Lower leg skin (tissue), 4 donors: ENCODE measurements at regions not wholly inside any gene's neighbourhood (a gene's known extent, or its start where the extent isn't known, plus 50 kb on each side); places are given as distances from the start of the nearest gene placed in this dataset.

Experiments
- DNase-seq, 2 donors: peaks; one replicate each; pipeline ENCODE4 v3.0.0-alpha.2; 2019; ENCODE audit warnings: low spot score in 2 of 2
- H3K4me3 ChIP-seq: fragments of 200-600 bp; sonication (generic); 2 replicates; pipeline ENCODE4 v1.5.1; 2017; ENCODE audit warnings: mild to moderate bottlenecking, low read depth; ENCODE audit not compliant: poor library complexity, severe bottlenecking
- CTCF ChIP-seq, 3 donors: fragments of 450-650 bp; IDR thresholded peaks; one replicate each; pipeline ENCODE4 v1.5.1; 2016; ENCODE audit warnings: antibody characterized with exemption in 3 of 3, mild to moderate bottlenecking in 3 of 3, moderate library complexity in 2 of 3
- POLR2A ChIP-seq, 2 donors: fragments of 450-650 bp; IDR thresholded peaks; one replicate each; pipeline ENCODE4 v1.6.1; 2016 to 2017; ENCODE audit warnings: antibody characterized with exemption in 2 of 2, mild to moderate bottlenecking in 1 of 2, moderate library complexity in 1 of 2
- WGBS, 2 donors: methylation state at CpG; one replicate each; pipeline ENCODE4 v1.1.5; 2018; 5-methylcytosine and 5-hydroxymethylcytosine counted together
- intact Hi-C: fragments of 100-400 bp; cut with DNase I; formaldehyde crosslinking; loops from one replicate; pipeline ENCODE4 v1.15.0; 2023; ENCODE audit warnings: low total_unique reads

GRCh38 chr15:88748651-88749050 is 54.6 kb upstream of the ACAN start:
- 66 to 68% methylated on average over 2 of the region's 2 CpGs for WGBS, 2 donors
- intact Hi-C loops = no loop called here
- no peak for TF ChIP-seq CTCF (IDR thresholded peaks at IDR 0.05)
- TF ChIP-seq POLR2A (IDR thresholded peaks at IDR 0.05) = no peak
- no peak overlapping the region for H3K4me3 ChIP-seq
- no peak for DNase-seq

- 84 to 98% methylated on average over 2 of the region's 2 CpGs for WGBS, 2 donors
- H3K4me3 ChIP-seq = no peak overlapping the region
- TF ChIP-seq POLR2A (IDR thresholded peaks at IDR 0.05) = no peak
- TF ChIP-seq CTCF (IDR thresholded peaks at IDR 0.05) = no peak
- no peak for DNase-seq
- intact Hi-C loops = no loop called here
Measured at GRCh38 chr15:88749699-88750098, 53.5 kb upstream of the ACAN start.

GRCh38 chr15:88752501-88752900 is 50.7 kb upstream of the ACAN start:
- no peak for DNase-seq
- intact Hi-C loops = no loop called here
- whole genome bisulfite sequencing, 2 donors = 59 to 66% methylated on average over 5 of the region's 5 CpGs
- H3K4me3 ChIP-seq = no peak overlapping the region
- no peak for TF ChIP-seq CTCF (IDR thresholded peaks at IDR 0.05)
- TF ChIP-seq POLR2A (IDR thresholded peaks at IDR 0.05) = no peak

- intact Hi-C loops = no loop called here
- TF ChIP-seq CTCF (IDR thresholded peaks at IDR 0.05) (no peak), POLR2A (IDR thresholded peaks at IDR 0.05) (no peak)
- no peak overlapping the region for H3K4me3 ChIP-seq
- no peak for DNase-seq
Measured at GRCh38 chr15:88752951-88753350, 50.3 kb upstream of the ACAN start.
